DOHH2 (cell line): ENCODE measurements at regions not wholly inside any gene's neighbourhood (a gene's known extent, or its start where the extent isn't known, plus 50 kb on each side); places are given as distances from the start of the nearest gene placed in this dataset.

ENCODE experiments used
- CTCF ChIP-seq: fragments of 200-600 bp; sonication (generic); IDR thresholded peaks from one replicate; pipeline ENCODE4 v1.5.1; 2014; ENCODE audit warnings: antibody characterized with exemption, mild to moderate bottlenecking, low read depth, low read length; ENCODE audit not compliant: poor library complexity, severe bottlenecking
- EZH2phosphoT487 ChIP-seq: fragments of 200-600 bp; sonication (generic); IDR thresholded peaks from 2 replicates; pipeline ENCODE4 v1.6.1; 2017; ENCODE audit warnings: borderline replicate concordance, mild to moderate bottlenecking, antibody characterized with exemption, low read length, moderate library complexity, mixed read lengths

DNA sequence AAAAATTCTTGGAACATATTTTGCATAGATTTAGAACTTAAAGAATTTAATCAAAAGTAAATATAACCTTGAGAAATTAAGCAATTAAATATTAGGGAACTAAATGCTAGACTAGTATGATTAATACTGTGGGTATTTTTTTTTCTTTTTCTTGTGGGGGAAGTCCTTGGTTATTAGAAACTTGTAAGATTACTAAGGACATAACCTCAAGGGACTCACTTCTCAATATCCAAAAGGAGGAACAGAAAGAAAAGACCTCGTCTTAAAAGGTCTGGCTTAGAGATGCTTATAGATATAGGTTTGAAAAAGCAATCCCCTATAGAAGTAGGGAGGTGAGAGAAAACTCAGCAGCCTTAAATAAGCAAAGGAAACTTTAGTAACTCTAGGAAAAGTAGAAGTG lies 368.5 kb downstream of the INSC start:
- no peak for TF ChIP-seq CTCF
- no peak for TF ChIP-seq EZH2phosphoT487
